ENCODE measurements at regions not wholly inside any gene's neighbourhood (a gene's known extent, or its start where the extent isn't known, plus 50 kb on each side); places are given as distances from the start of the nearest gene placed in this dataset.
"Not testable (repeated sequence)": the region's sequence is repeated elsewhere in the genome, so short reads cannot be mapped to it uniquely, and the experiment has no call there.

DNA sequence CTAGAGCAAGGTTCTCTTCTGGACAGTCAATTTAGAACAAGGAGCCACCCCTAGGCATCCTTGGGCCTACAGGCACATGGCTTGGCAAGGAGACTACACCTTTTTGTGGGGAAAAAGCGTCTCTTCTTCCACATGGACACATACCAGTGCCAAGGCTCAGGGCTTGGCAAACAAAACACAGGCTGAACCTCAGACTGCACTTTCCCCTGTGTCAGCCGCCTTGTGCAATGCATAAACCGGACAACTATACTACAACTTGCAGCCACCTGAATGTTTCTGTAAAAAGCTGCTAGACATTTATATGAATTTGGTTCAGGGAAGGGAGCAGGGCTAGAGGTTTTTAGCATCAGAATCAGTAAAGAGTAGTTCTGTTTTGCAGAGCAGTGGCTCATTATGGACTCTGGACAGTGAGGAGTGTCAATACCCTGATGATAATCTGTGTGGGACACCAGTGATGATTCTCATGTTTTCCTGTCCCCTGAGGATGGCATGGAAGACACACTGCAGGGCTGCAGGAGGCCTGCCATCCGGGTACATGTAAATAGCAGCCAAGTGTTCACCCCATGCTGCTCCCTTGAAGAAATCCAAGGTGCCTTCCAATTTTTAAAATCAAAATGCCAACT lies 118.9 kb downstream of the GATA3 start:
- in situ Hi-C loops (cut with MboI; ENCODE audit: low sequenced_read_pairs), result no loop called here

DNA sequence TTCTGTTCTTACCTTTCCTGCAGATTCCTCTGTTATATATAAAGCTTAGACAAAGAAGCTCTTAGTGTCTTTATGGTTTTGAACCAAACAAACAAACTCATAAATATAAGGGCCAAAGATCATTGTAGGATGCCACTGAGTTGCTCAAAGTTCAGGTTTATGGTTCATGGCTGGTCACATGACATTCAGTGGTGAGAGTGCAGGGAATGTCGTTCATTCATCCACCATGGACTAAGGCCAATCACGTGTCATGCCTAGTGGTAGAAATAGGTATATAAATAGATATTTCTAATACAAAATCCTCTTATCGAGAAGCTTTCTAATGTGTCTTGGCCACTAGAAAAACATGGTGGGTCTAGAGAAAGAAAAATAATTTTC lies 119.4 kb downstream of the GATA3 start:
- in situ Hi-C loops (cut with MboI; ENCODE audit: low sequenced_read_pairs), result no loop called here

DNA sequence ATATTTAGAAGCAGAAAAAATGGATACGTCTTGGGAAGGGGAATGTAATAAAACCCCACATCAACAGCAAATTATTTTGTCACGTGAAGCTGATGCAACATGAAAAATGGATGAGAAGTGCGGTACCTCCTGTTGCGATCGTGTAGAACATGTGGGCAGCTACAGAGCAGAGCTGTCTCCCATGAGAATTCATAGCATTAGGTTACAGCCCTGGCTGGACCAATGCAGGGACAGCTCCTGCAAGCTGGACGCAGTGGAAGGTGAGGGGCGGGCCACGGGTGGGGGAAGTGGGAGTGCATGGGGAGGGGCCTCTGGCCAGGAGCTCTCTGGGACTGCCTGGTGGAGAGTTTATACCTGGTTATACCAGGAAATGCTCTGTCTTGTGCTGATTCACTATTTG lies 120.3 kb downstream of the GATA3 start:
- in situ Hi-C loops (cut with MboI; ENCODE audit: low sequenced_read_pairs), result no loop called here

DNA sequence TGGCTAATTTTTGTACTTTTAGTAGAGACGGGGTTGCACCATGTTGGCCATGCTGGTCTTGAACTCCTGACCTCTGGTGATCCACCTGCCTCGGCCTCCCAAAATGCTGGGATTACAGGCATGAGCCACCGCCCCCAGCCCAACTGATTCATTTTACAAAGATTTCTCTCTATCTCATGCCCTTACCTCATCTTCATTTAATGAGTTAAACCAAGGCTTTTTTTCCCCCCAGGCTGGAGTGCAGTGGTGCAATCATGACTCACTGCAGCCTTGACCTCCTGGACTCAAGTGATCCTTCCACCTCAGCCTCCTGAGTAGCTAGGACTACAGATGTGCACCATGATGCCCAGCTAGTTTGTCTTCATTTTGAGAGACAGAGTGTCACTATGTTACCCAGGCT lies 123.0 kb downstream of the GATA3 start:
- in situ Hi-C loops (cut with MboI; ENCODE audit: low sequenced_read_pairs), result not testable (repeated sequence)

DNA sequence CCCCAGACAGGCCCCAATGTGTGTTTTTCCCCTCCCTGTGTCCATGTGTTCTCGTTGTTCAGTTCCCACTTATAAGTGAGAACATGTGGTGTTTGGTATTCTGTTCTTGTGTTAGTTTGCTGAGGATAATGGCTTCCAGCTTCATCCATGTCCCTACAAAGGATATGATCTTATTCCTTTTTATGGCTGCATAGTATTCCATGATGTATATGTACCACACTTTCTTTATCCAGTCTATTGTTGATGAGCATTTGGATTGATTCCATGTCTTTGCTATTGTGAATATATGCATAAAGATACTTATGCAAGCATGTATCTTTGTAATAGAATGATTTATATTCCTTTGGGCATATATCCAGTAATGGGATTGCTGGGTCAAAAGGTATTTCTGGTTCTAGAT lies 125.3 kb downstream of the GATA3 start:
- in situ Hi-C loops (cut with MboI; ENCODE audit: low sequenced_read_pairs), result not testable (repeated sequence)

DNA sequence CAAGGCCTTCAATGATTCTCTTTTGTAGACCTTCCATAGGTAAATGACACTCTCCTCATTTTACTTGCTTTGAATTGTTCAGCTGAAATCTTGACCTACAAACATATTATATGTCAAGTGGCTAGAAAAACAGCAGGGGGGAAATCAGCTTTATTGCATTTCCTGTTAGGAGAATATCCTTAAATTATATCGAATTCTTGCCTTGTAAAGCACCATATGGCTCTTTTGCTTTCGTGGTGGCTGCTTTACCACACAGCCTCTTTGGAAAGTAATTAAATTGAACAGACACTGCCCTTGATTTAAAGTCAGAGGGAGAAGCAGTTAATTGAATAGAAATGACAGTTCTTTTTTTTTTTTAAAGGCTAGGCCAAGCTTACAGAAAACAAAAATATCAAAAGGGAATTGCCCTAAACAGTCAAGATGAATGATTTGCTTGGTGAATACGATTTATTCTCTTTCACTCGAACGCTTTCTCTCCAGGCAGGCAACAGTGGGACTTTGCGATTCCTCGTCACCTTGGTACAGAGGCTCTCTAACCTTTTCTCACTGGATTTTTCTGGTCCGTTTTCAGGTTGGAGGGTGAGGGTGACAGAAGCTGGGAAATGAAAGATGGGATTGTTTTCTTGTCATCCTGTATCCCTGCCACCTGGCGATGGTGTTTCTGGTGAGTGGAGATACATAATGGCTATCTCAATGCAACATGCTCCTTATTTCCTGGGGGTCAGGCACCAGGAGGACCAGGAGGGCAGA lies 126.0 kb downstream of the GATA3 start:
- in situ Hi-C loops (cut with MboI; ENCODE audit: low sequenced_read_pairs), result no loop called here

DNA sequence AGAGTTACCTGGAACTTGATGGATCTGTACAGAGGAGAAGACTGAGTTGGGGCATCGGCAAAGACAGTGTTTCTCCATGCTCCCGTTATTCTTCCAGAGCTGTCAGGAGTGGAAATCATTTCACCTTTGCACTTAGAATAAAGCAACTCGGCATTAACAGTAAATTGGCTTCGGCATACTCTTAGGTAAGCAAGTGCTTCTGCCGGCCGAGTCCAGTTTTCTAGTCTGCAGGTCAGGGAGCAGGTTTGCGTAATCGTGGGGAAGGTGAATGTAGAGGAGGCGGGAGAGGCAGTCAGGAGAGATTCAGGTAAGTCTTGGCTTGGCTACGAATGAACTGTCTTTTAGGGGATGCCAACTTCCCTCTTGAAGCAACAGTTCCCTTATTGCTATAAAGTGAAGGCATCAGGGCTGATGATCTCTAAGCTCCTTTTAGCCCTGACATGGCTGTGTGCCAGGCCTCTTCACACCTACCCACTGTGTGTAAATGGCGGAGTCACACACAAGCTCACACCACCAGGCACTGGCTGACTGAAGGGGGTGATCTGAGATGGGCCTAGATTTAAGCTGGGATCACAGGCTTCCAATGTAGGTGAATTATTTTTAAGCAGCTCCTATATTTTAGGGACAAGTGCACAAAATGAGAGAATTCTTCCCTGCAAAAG lies 127.1 kb downstream of the GATA3 start:
- in situ Hi-C loops (cut with MboI; ENCODE audit: low sequenced_read_pairs), result no loop called here

DNA sequence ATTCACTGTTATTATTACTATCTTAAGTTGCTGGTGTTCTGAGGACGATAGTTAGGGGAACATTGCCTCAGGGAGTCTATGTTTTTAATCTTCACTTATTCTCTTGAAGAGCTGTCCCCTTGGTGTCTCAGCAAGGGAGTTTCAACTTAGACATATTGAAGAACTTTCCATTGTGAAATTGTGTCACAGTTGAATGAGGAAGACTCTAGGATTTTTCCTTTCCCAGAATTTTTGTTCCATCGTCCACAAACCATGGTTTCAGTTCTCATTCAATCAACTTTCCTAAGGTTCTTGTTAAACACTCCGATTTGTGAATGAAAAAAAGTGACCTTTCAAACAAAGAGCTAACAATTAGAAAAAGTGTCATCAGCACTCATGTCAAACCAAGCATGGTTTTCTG lies 128.3 kb downstream of the GATA3 start:
- in situ Hi-C loops (cut with MboI; ENCODE audit: low sequenced_read_pairs), result no loop called here

DNA sequence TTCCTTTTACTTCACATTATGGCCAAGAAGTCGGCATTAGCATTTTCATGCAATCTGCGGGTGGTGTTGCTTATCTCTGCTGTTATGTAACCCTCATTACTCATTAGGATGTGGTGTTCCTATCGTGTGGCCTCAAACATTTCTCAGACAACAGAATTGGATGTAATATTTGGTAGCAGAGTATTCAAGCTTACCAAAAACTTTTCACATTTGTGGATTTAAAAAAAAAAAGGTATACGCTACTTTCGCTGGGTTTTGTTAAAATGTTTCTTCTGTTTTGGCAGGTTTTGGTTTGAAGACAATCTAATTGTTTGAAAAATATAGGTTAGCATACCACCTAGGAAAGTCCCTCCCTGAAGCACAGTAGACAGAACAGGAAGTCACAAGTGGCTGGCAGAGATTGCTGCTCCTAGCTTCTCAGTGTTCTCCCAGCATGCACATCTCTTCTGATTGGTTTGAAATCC lies 128.8 kb downstream of the GATA3 start:
- in situ Hi-C loops (cut with MboI; ENCODE audit: low sequenced_read_pairs), result no loop called here

DNA sequence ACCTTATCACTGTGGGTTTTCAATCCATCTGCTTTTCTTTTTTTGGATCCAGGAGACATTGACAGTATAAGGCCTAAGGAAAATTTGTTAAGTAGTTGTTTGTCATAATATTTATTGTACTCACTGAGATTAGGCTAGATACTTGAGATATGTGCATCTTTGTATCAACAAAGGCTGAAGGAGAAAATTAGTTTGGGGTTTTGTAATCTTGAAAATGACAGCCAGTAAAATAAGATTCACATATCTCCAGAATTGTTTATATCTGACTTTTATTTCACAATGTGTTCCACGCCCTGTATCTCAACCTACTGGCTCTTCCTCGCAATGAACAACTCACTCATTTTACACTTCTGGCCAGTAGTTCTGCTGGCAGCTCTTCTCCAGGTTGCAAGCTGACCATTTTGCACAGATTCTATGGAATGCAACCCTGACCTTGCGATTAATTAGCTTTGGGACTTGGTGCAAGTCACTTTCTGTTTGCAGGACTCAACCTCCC lies 132.7 kb downstream of the GATA3 start:
- in situ Hi-C loops (cut with MboI; ENCODE audit: low sequenced_read_pairs), result no loop called here

DNA sequence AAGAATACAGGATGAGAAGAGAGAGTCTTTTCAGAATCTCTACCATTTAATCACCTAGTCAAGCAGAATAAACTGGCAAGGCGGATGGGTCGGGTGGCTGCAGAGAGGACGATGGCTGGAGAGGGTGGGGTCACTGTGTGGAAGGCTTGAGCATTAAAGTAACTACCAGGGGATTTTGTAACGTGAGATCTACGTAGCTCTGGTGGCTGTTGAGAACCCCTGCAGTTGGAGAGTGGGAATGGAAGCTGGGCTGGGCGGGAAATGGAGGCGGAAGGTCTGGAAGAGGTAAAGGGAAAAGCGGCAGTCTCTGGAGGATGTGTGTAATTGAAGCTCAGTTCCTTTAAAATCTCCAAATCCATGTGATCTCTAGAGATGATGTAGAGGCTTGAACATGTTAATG lies 135.0 kb downstream of the GATA3 start:
- in situ Hi-C loops (cut with MboI; ENCODE audit: low sequenced_read_pairs), result no loop called here

DNA sequence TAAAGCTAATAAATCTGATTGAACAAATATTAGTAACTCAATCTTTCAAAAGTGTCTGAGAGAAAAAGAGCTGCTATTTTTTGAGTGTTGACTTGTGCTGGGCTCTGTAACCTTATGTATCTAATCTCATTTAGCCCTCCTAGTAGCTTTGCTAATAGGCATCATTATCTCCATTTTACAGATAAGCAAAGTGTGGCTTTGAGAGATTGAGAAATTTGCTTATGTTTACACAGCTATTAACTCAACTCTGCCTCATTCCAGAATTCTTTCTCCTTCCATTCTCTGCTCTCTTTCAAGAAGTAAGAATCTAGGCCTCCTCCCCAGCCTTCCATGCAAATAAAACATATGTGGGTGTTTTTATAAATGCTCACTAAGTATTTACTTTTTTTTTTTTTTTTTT lies 137.8 kb downstream of the GATA3 start:
- in situ Hi-C loops (cut with MboI; ENCODE audit: low sequenced_read_pairs), result no loop called here

DNA sequence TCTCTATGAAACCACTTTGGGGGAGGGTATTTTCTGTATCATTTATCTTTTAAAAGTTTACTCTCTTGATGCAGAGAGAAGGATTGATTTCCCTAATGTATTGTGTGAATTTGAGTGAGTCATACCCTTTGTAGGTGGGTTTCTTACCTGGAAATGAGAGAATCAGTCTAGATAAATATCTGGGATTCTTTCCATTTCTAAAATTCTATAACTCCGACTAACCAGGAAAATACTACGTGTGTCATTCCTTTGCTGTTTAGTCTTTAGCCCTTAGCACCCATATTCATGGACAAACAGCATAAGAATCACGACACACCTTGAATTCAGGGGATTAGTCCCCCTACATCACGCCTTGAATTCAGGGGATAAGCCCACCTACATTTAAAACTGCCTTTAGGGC lies 139.1 kb downstream of the GATA3 start:
- in situ Hi-C loops (cut with MboI; ENCODE audit: low sequenced_read_pairs), result no loop called here

DNA sequence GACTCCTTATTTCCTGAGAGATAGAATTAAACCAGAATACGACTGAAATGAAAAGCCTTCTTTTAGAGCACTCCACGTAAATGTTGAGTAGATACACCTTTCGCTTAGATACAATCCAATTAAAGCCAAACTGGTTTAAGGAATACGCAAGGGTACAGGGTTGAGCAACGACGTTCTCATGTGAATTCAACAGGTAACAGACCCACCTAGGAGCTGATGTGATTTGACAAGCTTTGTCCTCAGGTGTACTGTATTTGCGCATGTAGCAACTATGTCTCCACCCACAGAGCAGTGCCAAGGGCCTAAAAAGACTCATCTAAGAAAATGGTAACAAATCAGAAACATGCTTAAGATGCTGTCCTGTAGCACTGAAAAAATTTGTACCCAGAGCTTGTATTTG lies 139.6 kb downstream of the GATA3 start:
- in situ Hi-C loops (cut with MboI; ENCODE audit: low sequenced_read_pairs), result no loop called here

DNA sequence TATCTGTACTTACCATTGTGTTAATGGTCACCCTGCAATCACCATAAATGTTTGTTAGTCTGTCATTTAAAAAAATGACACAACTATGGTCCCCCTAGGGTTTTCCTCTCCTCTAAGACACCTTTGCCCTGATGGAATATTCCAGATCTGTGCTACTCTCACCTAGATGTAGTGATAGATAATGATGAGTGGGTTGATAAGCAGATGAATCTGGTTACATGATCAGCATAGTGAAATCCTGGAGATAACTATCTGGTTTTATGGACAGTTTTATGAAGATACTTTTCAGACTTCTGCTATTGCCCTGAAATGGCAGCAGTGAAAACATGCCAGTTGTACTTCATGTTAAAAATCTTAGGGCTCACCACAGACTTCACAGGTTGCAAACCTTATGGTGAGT lies 152.4 kb downstream of the GATA3 start:
- in situ Hi-C loops (cut with MboI; ENCODE audit: low sequenced_read_pairs), result no loop called here

DNA sequence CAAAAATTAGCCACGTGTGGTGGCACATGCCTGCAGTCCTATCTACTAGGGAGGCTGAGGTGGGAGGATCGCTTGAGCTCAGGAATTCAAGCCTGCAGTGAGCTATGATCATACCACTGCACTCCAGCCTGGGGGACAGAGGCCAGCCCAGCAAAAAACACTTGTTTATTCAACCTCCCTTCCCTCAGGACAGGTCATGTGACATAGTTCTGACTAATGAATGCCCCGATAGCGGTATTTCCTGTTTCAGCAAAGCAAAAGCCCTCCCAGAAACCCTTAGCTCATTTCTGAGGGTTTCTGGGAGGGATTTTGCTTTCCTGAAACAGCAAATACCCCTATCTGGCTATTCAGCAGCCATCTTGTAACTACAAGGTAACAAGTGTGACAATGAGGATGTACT lies 157.1 kb downstream of the GATA3 start:
- in situ Hi-C loops (cut with MboI; ENCODE audit: low sequenced_read_pairs), result no loop called here

DNA sequence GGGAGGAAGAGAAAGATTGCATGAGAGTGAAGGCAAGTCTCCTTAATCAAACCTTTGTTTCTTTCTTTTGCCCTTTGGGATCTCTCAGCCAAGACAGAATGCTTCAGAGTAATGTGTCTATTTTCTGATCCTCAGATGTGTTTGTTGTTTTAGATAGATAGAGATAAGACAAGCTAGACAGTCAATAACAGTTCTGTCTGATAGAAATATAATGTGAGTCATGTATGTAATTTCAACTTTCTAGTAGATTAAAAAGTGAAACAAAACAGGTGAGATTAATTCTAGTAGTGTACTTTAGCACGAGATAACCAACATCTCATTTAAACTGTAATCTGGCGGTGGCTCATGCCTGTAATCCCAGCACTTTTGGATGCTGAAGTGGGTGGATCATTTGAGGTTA lies 159.2 kb downstream of the GATA3 start:
- in situ Hi-C loops (cut with MboI; ENCODE audit: low sequenced_read_pairs), result no loop called here

DNA sequence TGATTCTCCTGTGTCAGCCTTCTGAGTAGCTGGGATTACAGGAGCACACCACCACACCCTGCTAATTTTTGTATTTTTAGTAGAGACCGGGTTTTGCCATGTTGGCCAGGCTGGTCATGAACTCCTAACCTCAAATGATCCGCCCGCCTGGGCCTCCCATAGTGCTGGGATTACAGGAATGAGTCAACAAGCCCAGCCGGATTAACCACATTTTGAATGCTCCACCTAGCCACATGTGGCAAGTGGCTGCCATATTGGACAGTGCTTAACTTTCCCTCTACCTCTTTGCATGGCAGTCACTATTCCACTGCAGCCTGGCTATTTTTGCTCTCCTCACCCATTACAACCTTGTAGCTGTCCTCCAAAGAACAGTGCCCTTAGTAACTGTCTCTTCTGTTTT lies 160.1 kb downstream of the GATA3 start:
- in situ Hi-C loops (cut with MboI; ENCODE audit: low sequenced_read_pairs), result no loop called here

DNA sequence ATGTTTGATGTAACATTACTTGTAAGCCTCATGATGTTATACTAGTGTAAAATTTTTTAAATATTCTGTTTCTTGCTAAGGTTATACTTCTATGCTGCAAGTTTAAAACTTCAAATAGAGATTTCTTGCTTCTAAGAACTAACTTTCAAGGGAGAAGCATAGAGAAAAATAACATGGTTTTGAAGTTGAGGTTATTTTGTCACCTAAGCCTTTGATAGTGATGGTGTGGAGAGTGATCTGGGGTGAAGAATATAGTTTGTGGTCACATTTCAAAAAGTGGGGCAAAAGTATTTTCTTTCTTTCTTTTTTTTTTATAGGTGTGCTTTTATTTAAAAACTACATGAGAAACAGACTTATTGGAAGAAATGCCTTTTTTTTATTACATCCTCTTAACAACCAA lies 162.4 kb downstream of the GATA3 start:
- in situ Hi-C loops (cut with MboI; ENCODE audit: low sequenced_read_pairs), result no loop called here

DNA sequence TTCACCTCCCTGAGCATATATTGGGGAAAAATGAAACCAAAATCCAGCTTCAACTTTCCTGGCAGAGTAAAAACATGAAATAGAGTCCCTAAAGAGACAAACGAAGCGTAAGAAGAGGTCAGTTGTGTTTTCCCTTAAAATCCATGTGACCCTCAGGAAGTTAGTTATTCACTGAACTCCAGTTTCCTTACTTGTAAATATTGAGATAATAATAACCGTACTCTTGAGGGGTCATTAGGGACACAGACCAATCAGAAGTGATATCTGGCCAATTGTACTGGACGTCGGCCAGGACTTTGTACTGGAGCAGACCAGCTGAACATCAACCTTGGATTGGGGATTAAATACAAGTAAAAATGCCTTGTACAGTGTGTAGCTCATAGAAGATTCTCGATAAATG lies 167.0 kb downstream of the GATA3 start:
- in situ Hi-C loops (cut with MboI; ENCODE audit: low sequenced_read_pairs), result no loop called here

DNA sequence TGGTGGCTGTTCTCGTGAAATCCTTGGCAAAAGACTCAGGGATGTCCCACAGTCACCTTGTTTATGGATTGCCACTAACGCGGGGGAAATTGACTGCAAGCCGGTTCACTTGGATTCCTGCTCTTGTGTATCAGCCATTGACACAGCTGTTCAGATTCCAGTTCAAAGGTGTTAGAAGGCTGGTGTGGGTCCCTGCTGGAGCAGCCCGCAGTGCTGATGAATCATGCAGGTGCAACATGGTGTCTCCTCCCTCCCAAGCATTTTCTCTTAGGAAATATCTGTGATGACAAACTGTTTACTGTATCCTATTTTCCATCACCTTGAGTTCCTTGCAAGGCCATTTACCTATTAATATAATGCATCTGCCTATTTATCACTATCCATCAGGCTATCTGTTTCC lies 170.1 kb downstream of the GATA3 start:
- in situ Hi-C loops (cut with MboI; ENCODE audit: low sequenced_read_pairs), result no loop called here

DNA sequence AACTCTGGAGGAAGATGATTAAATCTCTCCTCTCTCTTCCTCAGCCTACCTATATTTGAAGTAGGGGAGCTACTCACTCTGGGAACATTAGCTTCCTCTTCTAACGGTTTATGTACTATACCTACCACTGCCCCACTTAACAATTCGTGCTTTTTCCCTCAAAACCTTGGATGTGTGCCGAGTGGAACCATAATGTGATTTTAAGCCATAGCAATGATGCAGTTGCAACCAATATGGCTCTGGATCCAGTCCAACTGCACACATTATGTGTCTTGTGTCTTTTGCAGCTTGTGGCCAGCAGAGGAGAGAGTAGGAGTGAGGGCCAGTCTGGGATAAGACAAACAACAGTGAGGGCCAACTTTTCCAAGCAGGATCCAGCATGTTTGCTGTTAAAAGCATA lies 170.7 kb downstream of the GATA3 start:
- in situ Hi-C loops (cut with MboI; ENCODE audit: low sequenced_read_pairs), result no loop called here

Data from HL-60/S4 treated with retinoic acid at 250 ng/mL for 4 days and 3 days (cell line).